ENCODE measurements at regions not wholly inside any gene's neighbourhood (a gene's known extent, or its start where the extent isn't known, plus 50 kb on each side); places are given as distances from the start of the nearest gene placed in this dataset.

- Histone ChIP-seq H3K36me3 (ENCODE audit: control insufficient read depth, insufficient read depth, low read length) (no peaks in the 10 kb centered on the region), H2AFZ (ENCODE audit: low read length) (no peak overlapping the region), H3K4me3 (replicated peaks in 1 of 4; ENCODE audit: control extremely low read depth in 1 of 4, insufficient read depth in 1 of 4, low read depth in 3 of 4, low read length in 4 of 4) (no peak overlapping the region), H3K4me1 (ENCODE audit: control insufficient read depth, extremely low read depth, insufficient read depth, low read length) (no peaks in the 10 kb centered on the region), H3K79me2 (ENCODE audit: control insufficient read depth, insufficient read depth, low read length) (no peaks in the 10 kb centered on the region), H4K20me1 (ENCODE audit: control insufficient read depth, extremely low read depth, insufficient read depth, low read length) (no peaks in the 10 kb centered on the region), H3K4me2 (ENCODE audit: extremely low read depth, insufficient read depth, low read length) (no peak overlapping the region), H3K27ac (ENCODE audit: insufficient read depth, low read length) (no peak overlapping the region), H3K9me3 (ENCODE audit: control insufficient read depth, insufficient read depth, low read depth, low read length) (no peaks in the 10 kb centered on the region), H3K9ac (ENCODE audit: insufficient read depth, low read length) (no peak overlapping the region), H3K27me3 (ENCODE audit: control insufficient read depth, insufficient read depth, low read length) (peaks cover 9% of the 10 kb centered on the region)
- DNase-seq (ENCODE audit: low read depth in 2 of 2) = no peak
- TF ChIP-seq CTCF (conservative IDR thresholded peaks at IDR 0.05 in 1 of 2, IDR thresholded peaks at IDR 0.05 in 1 of 2; ENCODE audit: low read depth in 1 of 2, low read length in 2 of 2) (no peak), EZH2 (IDR thresholded peaks at IDR 0.05; ENCODE audit: low read length, missing control alignments) (no peak)
These were observed 101.0 kb upstream of the ADRA1D start for GRCh38 chr20:4350096-4350495.

GRCh38 chr20:4344670-4345069, 95.6 kb upstream of the ADRA1D start:
- Histone ChIP-seq H3K36me3 (ENCODE audit: control insufficient read depth, insufficient read depth, low read length) (no peaks in the 10 kb centered on the region), H3K4me2 (ENCODE audit: extremely low read depth, insufficient read depth, low read length) (no peak overlapping the region), H3K9me3 (ENCODE audit: control insufficient read depth, insufficient read depth, low read depth, low read length) (no peaks in the 10 kb centered on the region), H3K27ac (ENCODE audit: insufficient read depth, low read length) (no peak overlapping the region), H2AFZ (ENCODE audit: low read length) (no peak overlapping the region), H3K4me1 (ENCODE audit: control insufficient read depth, extremely low read depth, insufficient read depth, low read length) (peaks cover 11% of the 10 kb centered on the region), H4K20me1 (ENCODE audit: control insufficient read depth, extremely low read depth, insufficient read depth, low read length) (no peaks in the 10 kb centered on the region), H3K4me3 (replicated peaks in 1 of 4; ENCODE audit: control extremely low read depth in 1 of 4, insufficient read depth in 1 of 4, low read depth in 3 of 4, low read length in 4 of 4) (no peak overlapping the region), H3K79me2 (ENCODE audit: control insufficient read depth, insufficient read depth, low read length) (no peaks in the 10 kb centered on the region), H3K9ac (ENCODE audit: insufficient read depth, low read length) (no peak overlapping the region), H3K27me3 (ENCODE audit: control insufficient read depth, insufficient read depth, low read length) (no peaks in the 10 kb centered on the region)
- TF ChIP-seq CTCF (conservative IDR thresholded peaks at IDR 0.05 in 1 of 2, IDR thresholded peaks at IDR 0.05 in 1 of 2; ENCODE audit: low read depth in 1 of 2, low read length in 2 of 2) = no peak
- TF ChIP-seq EZH2 (IDR thresholded peaks at IDR 0.05; ENCODE audit: low read length, missing control alignments) = no peak
- peak; percentile 43 to 81 for DNase-seq (ENCODE audit: low read depth in 2 of 2)

- H3K4me1 ChIP-seq (ENCODE audit: control insufficient read depth, extremely low read depth, insufficient read depth, low read length) = peaks cover 11% of the 10 kb centered on the region
- H3K27ac ChIP-seq (ENCODE audit: insufficient read depth, low read length) = no peak overlapping the region
- H2AFZ ChIP-seq (ENCODE audit: low read length) = no peak overlapping the region
- H3K36me3 ChIP-seq (ENCODE audit: control insufficient read depth, insufficient read depth, low read length) = no peaks in the 10 kb centered on the region
- no peak overlapping the region for H3K9ac ChIP-seq (ENCODE audit: insufficient read depth, low read length)
- H3K27me3 ChIP-seq (ENCODE audit: control insufficient read depth, insufficient read depth, low read length) = no peaks in the 10 kb centered on the region
- H3K4me2 ChIP-seq (ENCODE audit: extremely low read depth, insufficient read depth, low read length) = no peak overlapping the region
- no peaks in the 10 kb centered on the region for H3K79me2 ChIP-seq (ENCODE audit: control insufficient read depth, insufficient read depth, low read length)
- no peaks in the 10 kb centered on the region for H3K9me3 ChIP-seq (ENCODE audit: control insufficient read depth, insufficient read depth, low read depth, low read length)
- no peaks in the 10 kb centered on the region for H4K20me1 ChIP-seq (ENCODE audit: control insufficient read depth, extremely low read depth, insufficient read depth, low read length)
- DNase-seq (ENCODE audit: low read depth in 2 of 2) = no peak
- TF ChIP-seq EZH2 (IDR thresholded peaks at IDR 0.05; ENCODE audit: low read length, missing control alignments) (no peak), CTCF (conservative IDR thresholded peaks at IDR 0.05 in 1 of 2, IDR thresholded peaks at IDR 0.05 in 1 of 2; ENCODE audit: low read depth in 1 of 2, low read length in 2 of 2) (no peak)
- no peak overlapping the region for H3K4me3 ChIP-seq (replicated peaks in 1 of 4; ENCODE audit: control extremely low read depth in 1 of 4, insufficient read depth in 1 of 4, low read depth in 3 of 4, low read length in 4 of 4)
These were observed 93.5 kb upstream of the ADRA1D start for GRCh38 chr20:4342609-4343008.

Data from fibroblast of lung (primary cell).